ENCODE measurements at regions not wholly inside any gene's neighbourhood (a gene's known extent, or its start where the extent isn't known, plus 50 kb on each side); places are given as distances from the start of the nearest gene placed in this dataset.

DNA sequence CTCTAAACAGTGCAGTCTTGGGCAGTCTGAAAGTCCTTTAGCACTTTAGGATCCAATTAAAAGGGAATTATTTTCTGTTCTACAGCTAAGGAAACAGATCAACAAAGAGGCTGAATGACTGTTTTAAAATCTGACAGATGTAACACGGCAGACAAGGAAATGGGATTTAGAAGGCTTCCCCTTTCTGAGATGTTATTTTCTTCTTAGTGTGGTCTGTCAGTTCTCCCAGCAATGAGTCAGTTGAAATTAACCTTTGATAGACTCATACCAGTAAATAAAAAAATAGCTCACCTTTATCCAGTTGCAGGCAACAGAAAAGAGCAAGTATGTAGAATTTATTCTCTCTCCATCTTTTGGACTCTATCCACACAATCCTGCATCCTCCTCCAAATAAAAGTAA lies 98.1 kb downstream of the NEDD1 start:
- no peak for DNase-seq
- in situ Hi-C loops (cut with HindIII; ENCODE audit: low pct_ligation_motif_present, low pct_unique_long_range_greater_than_20kb, low sequenced_read_pairs): no loop called here

- in situ Hi-C loops (cut with HindIII; ENCODE audit: low pct_ligation_motif_present, low pct_unique_long_range_greater_than_20kb, low sequenced_read_pairs): no loop called here
- DNase-seq: no peak
Observed at GRCh38 chr12:97005646-97006045, 98.6 kb downstream of the NEDD1 start.

DNA sequence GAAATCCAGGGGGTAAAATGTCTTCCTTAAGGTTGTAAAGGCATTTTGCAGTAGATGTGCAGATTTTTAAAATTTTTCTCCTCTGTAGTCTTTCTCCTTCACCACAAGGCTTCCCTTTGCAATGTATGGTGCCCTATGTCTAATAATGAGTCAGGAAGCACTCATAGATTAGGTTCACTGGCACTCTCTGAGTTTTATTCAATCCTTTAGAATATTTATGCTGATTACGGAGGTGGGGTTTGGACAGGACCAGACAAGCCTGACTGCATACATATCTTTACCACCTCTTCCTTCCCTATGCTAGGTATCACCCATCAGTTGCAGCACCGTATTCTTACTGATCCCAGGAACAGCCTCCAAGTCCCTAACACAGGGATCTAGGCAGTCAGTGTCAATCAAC lies 99.5 kb downstream of the NEDD1 start:
- in situ Hi-C loops (cut with HindIII; ENCODE audit: low pct_ligation_motif_present, low pct_unique_long_range_greater_than_20kb, low sequenced_read_pairs): no loop called here
- no peak for DNase-seq

GRCh38 chr12:97016163-97016562 lies 109.1 kb downstream of the NEDD1 start:
- no peak for DNase-seq
- in situ Hi-C loops (cut with HindIII; ENCODE audit: low pct_ligation_motif_present, low pct_unique_long_range_greater_than_20kb, low sequenced_read_pairs): no loop called here

GRCh38 chr12:97017213-97017612 lies 110.2 kb downstream of the NEDD1 start:
- DNase-seq: no peak
- in situ Hi-C loops (cut with HindIII; ENCODE audit: low pct_ligation_motif_present, low pct_unique_long_range_greater_than_20kb, low sequenced_read_pairs): no loop called here

DNA sequence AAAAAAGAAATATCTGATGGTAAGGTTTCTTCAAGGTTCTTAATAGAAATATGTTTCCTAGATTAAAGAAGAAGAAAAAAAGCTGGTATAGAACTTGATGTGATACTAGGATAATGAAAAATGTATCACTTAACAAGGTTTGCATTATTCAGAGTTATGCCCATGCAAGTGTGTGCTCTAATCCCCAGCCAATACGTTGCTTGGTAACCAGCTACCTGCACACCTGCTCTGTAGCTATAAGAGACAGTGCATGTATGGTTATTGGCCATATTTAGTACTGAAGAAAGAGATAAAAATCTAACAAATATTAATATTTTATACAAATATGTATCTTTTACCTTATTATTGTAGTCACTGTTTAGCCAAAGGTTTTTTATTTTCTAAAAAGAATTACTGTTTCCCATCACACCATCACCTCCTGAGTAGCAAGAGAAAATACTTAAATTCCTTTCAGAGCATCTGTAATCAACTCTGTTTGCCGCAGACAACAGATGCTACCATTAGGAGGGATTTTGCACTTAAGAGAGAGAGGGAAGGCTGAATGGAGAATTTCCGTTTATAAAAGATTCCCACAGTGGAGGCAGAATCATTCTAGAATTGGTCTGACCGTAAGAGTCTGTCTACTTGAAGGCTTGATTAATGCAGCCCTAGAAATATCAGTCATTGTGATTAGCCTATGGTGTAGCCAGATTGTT lies 115.6 kb downstream of the NEDD1 start:
- in situ Hi-C loops (cut with HindIII; ENCODE audit: low pct_ligation_motif_present, low pct_unique_long_range_greater_than_20kb, low sequenced_read_pairs): no loop called here
- no peak for DNase-seq

- no peak for DNase-seq
- in situ Hi-C loops (cut with HindIII; ENCODE audit: low pct_ligation_motif_present, low pct_unique_long_range_greater_than_20kb, low sequenced_read_pairs): no loop called here
Observed at GRCh38 chr12:97024393-97024792, 117.3 kb downstream of the NEDD1 start.

DNA sequence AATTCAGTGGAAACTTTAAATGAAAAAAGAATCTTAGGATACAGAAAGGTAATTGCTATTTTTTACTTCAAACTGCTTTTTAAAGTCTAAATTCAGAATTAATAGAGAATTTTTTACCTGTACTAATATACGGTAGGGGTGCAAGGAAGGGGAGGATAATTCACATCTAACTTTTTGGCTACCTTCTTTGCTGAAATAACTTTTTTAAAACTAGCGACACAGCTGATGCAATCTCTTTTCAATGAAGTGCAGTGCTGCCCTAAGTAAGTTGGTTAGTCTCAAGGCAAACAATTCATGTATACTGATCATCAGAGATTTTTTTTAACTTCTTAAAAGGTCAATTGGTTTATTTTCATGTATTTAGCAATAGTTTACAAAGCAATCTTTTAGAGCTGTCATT lies 119.8 kb downstream of the NEDD1 start:
- DNase-seq: no peak
- in situ Hi-C loops (cut with HindIII; ENCODE audit: low pct_ligation_motif_present, low pct_unique_long_range_greater_than_20kb, low sequenced_read_pairs): no loop called here

GRCh38 chr12:97027482-97027881 lies 120.4 kb downstream of the NEDD1 start:
- DNase-seq: no peak
- in situ Hi-C loops (cut with HindIII; ENCODE audit: low pct_ligation_motif_present, low pct_unique_long_range_greater_than_20kb, low sequenced_read_pairs): no loop called here

DNA sequence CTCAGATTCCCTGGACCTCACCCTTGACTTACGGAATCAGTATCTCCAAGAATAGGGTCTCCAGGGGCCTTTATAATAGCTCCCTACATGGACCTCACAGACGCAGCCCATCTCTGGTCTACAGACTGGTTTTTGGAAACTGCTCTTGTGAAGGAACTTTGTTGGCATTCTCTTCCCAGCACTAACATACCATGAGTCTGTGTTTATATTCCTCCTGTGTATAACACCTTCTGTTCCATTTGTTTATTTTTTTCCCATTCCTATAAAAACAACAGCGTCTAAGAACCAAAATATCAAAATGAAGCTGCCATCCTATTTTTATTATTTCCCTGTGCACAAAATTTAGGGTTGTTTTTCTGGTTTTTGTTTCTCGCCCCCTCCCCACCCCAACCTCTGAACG lies 131.1 kb downstream of the NEDD1 start:
- no peak for DNase-seq
- in situ Hi-C loops (cut with HindIII; ENCODE audit: low pct_ligation_motif_present, low pct_unique_long_range_greater_than_20kb, low sequenced_read_pairs): no loop called here

DNA sequence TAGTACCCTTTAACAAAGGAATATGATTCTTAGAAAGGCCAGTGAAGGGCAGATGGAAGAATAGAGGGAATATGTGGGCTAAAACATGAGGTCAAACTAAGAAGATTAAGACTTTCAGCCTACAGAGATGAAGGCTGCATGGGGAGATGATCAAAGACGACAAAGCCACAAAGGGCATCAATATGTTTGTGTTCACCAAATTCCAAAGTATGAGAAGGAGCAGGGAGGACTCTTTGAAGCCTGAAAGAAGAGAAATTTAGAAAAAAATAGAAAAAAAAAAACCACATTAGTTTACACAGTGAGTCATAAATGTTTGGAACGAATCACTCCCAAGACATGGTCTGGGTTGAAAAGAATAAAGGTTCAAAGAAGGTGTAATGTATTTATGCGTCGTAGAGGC lies 131.8 kb downstream of the NEDD1 start:
- in situ Hi-C loops (cut with HindIII; ENCODE audit: low pct_ligation_motif_present, low pct_unique_long_range_greater_than_20kb, low sequenced_read_pairs): no loop called here
- DNase-seq: no peak

DNA sequence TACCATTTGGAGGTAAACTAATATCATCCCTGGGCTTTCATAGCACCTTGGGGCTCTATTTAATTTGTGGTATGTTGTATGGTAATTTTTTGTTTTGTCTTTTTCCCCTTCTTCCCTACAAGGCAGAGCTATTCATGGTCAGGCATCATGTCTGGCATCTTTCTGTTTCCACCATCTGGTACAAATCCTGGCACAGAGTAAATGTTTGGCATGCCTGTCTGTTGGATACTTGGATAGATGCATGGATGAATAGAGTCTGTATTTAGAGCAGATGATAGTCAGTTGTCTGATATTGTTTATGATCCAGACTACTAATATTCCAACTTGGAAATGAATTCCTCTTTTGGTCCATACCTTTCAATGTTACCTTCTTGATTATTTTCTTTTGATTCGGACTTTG lies 139.8 kb downstream of the NEDD1 start:
- in situ Hi-C loops (cut with HindIII; ENCODE audit: low pct_ligation_motif_present, low pct_unique_long_range_greater_than_20kb, low sequenced_read_pairs): no loop called here
- no peak for DNase-seq

DNA sequence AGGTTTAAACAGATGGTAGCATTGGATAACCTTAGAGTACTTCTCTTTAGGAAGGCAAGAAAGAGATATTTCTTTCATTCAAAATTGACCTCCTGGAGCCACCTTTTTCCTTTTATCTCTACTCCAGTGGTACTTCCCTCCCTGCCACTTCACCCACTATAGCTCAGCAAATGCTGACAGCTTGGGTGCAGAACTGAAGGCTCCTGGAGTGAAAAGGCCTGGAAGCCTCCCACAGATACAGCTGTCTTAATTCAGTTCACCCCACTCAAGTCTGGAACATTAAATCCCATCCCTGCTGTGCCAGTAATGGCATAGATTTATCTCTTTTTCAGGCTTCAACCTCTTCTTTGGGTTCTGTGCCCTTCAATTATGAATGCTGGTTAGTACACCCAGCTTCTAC lies 140.3 kb downstream of the NEDD1 start:
- DNase-seq: no peak
- in situ Hi-C loops (cut with HindIII; ENCODE audit: low pct_ligation_motif_present, low pct_unique_long_range_greater_than_20kb, low sequenced_read_pairs): no loop called here

DNA sequence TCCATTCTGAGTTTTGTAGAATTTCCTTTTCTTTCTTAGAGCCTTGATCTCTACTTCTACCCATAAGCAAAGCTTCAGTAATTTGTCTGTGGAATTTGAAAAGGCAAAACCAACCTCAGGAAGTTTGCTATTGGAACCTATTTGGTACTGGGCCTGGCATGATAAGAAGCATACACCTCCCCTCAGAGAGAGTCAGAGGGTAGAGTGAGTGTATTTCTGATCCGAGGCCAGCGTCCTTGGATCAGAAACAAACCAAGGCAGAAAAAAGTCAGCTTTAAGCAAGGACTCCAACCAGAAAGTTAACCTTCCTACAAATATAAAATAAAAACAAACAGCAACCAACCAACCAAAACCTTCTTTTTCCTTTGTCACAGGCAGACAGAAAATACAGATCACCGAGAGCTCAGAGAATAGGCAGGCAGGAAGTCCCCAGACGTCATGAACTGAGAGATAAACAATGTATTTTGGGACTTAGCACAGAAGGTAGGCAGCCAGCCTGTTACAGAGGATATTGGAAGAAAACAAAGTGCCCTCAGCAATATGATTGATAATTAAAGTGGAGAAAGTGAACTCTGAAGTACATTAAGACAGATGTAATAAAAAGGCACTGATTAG lies 141.5 kb downstream of the NEDD1 start:
- in situ Hi-C loops (cut with HindIII; ENCODE audit: low pct_ligation_motif_present, low pct_unique_long_range_greater_than_20kb, low sequenced_read_pairs): no loop called here

GRCh38 chr12:97050509-97050908 lies 143.5 kb downstream of the NEDD1 start:
- in situ Hi-C loops (cut with HindIII; ENCODE audit: low pct_ligation_motif_present, low pct_unique_long_range_greater_than_20kb, low sequenced_read_pairs): no loop called here

More for the DNA sequence above, 141.5 kb downstream of the NEDD1 start:
- no peak for DNase-seq

GRCh38 chr12:97051341-97051740 lies 144.3 kb downstream of the NEDD1 start:
- in situ Hi-C loops (cut with HindIII; ENCODE audit: low pct_ligation_motif_present, low pct_unique_long_range_greater_than_20kb, low sequenced_read_pairs): no loop called here
- DNase-seq: no peak

More at GRCh38 chr12:97050509-97050908, 143.5 kb downstream of the NEDD1 start:
- no peak for DNase-seq

DNA sequence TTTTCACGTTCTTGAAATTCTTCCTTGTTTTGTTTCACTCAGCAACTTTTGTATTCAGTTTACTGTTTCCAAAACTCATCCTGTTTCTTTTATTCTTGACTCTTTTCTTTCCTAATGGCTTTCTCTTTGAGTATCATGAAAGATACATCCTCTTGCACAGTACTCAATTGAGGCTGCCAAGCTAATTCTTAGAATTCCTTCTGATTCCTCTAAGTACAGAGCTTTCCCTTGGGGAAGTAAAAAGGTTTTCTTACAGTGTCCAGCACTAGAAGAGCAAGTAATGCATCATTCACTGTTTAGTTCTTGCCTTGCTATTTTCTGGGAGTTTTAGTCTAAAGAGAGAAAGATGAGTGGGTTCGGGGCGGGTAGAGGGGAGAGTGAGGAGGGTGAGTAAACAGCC lies 154.1 kb downstream of the NEDD1 start:
- in situ Hi-C loops (cut with HindIII; ENCODE audit: low pct_ligation_motif_present, low pct_unique_long_range_greater_than_20kb, low sequenced_read_pairs): no loop called here
- no peak for DNase-seq

GRCh38 chr12:97063292-97063935 lies 156.4 kb downstream of the NEDD1 start:
- DNase-seq: no peak
- in situ Hi-C loops (cut with HindIII; ENCODE audit: low pct_ligation_motif_present, low pct_unique_long_range_greater_than_20kb, low sequenced_read_pairs): no loop called here

GRCh38 chr12:97075161-97075933 lies 168.3 kb downstream of the NEDD1 start:
- in situ Hi-C loops (cut with HindIII; ENCODE audit: low pct_ligation_motif_present, low pct_unique_long_range_greater_than_20kb, low sequenced_read_pairs): no loop called here
- no peak for DNase-seq
